ENCODE measurements at regions not wholly inside any gene's neighbourhood (a gene's known extent, or its start where the extent isn't known, plus 50 kb on each side); places are given as distances from the start of the nearest gene placed in this dataset.

DNA sequence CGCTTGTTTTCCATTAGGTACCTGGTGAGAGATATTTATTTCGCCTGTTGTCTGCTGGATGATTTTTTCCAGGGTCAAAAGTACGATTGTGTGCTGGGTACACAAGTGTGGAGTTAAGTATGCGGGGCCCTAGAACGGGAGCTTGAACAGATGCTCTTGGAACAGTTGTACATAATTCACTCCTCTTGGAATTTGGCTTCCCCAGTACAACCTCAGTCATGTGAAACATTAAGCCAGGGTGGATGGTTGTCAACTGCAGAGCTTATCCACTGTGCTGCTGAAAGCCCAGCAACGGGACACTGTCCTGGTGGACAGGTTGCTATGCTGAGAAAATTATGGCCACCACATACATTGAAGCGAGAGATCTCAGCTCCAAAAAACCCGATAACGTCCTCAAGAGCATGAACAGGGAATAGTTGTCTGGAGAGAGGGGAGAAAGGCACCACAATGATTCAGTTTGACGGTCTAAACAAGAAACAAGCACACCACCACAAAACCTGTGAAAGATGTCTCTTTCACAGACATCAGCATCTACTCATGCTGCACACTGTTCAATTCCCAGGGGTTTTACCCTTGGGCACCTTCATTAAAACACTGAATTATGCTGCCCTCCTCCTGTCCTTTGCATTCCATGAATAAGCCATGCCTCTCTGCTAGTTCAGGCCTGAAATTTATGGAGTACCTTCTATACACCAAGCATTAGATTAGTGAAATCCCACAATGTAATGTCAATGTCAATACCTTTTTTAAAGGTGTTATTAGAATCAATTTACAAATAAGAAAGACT lies 176.8 kb upstream of the TRIB2 start:
- Histone ChIP-seq H3K4me2 (ENCODE audit: low read length) (no peak overlapping the region), H2AFZ (ENCODE audit: low read length) (no peak overlapping the region), H3K27ac (ENCODE audit: low read depth, low read length, poor library complexity, severe bottlenecking) (no peak overlapping the region), H3K9me2 (ENCODE audit: insufficient read depth, low read length) (no peaks in the 10 kb centered on the region), H3K9me3 (ENCODE audit: low read length) (no peaks in the 10 kb centered on the region), H3K36me3 (ENCODE audit: insufficient read depth, low read length) (no peaks in the 10 kb centered on the region), H3K79me2 (ENCODE audit: insufficient read depth, low read depth, low read length) (no peaks in the 10 kb centered on the region), H3K4me1 (ENCODE audit: insufficient read depth, low read length, poor library complexity, severe bottlenecking) (no peaks in the 10 kb centered on the region), H4K20me1 (ENCODE audit: insufficient read depth, low read length) (no peaks in the 10 kb centered on the region), H3K4me3 (ENCODE audit: low read depth, low read length, poor library complexity, severe bottlenecking) (no peak overlapping the region)
- DNase-seq (ENCODE audit: low spot score): no peak
- no TSS peak for BruUV-seq (replicated peaks)
- intact Hi-C loops (cut with micrococcal nuclease; ENCODE audit: unreplicated experiment): no loop called here
- CTCF ChIA-PET (ENCODE audit: unreplicated experiment): no interaction called here
- POLR2A ChIA-PET: interaction anchor here (1.1 kb wide), 1 partner anchor 9 kb away, joined by 5 read pairs; no protein-coding TSS in a partner anchor
- TF ChIP-seq, protein P1, sequence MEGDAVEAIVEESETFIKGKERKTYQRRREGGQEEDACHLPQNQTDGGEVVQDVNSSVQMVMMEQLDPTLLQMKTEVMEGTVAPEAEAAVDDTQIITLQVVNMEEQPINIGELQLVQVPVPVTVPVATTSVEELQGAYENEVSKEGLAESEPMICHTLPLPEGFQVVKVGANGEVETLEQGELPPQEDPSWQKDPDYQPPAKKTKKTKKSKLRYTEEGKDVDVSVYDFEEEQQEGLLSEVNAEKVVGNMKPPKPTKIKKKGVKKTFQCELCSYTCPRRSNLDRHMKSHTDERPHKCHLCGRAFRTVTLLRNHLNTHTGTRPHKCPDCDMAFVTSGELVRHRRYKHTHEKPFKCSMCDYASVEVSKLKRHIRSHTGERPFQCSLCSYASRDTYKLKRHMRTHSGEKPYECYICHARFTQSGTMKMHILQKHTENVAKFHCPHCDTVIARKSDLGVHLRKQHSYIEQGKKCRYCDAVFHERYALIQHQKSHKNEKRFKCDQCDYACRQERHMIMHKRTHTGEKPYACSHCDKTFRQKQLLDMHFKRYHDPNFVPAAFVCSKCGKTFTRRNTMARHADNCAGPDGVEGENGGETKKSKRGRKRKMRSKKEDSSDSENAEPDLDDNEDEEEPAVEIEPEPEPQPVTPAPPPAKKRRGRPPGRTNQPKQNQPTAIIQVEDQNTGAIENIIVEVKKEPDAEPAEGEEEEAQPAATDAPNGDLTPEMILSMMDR (conservative IDR thresholded peaks at IDR 0.05; ENCODE audit: low read length): no peak
- TF ChIP-seq EZH2phosphoT487 (IDR thresholded peaks at IDR 0.05; ENCODE audit: borderline replicate concordance, low read depth, low read length): no peak

DNA sequence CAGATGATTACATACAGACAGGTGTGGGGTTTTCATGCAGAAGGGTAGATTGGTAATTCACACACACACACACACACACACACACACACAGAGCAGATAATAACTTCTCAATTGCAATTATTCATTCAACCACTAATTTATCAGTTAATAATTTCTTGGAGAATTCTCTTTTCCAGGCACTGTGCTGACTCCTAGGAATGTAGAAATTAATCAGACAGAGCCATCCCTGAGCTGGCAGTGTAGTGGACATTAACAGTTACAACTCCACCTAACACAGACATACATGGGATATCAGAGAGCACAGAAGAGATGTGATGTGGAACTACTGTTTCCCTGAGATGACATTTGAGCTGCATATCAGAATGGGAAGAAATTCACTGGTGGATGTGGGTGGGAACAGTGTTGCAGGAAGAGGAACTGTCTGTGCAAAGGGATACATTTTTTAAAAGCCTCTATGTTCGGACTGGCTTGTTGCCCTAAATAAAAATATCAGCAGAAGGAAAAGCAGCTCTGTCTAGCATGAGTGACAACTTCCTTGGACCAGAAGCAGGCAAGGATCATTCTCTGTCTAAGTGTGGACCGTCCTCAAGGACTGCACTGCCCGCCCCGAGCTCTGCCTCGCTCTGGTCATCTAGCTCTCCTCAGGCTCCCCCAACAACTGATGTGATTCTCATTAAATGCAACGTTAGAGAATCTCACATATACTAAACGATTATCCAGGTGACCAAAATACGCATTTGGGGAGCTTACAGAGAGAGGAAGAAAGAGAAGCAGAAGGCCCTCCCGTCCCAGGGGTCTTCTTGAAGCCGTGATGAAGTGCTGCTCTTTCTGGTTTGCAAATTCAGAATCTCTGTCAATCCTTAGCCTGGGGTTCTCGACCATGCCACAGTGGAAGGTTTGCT lies 173.4 kb upstream of the TRIB2 start:
- H2AFZ ChIP-seq (ENCODE audit: low read length): no peak overlapping the region
- no peaks in the 10 kb centered on the region for H3K36me3 ChIP-seq (ENCODE audit: insufficient read depth, low read length)
- H3K4me3 ChIP-seq (ENCODE audit: low read depth, low read length, poor library complexity, severe bottlenecking): no peak overlapping the region
- ChIA-PET POLR2A (interaction anchor here (0.5 to 1.1 kb wide), 2 partner anchors 11 to 22 kb away, joined by 3 read pairs; no protein-coding TSS in a partner anchor), CTCF (ENCODE audit: unreplicated experiment) (no interaction called here)
- H3K4me1 ChIP-seq (ENCODE audit: insufficient read depth, low read length, poor library complexity, severe bottlenecking): no peaks in the 10 kb centered on the region
- no peak overlapping the region for H3K4me2 ChIP-seq (ENCODE audit: low read length)
- H3K79me2 ChIP-seq (ENCODE audit: insufficient read depth, low read depth, low read length): no peaks in the 10 kb centered on the region
- no peaks in the 10 kb centered on the region for H4K20me1 ChIP-seq (ENCODE audit: insufficient read depth, low read length)
- TF ChIP-seq, protein P1 (conservative IDR thresholded peaks at IDR 0.05; ENCODE audit: low read length): no peak
- TF ChIP-seq EZH2phosphoT487 (IDR thresholded peaks at IDR 0.05; ENCODE audit: borderline replicate concordance, low read depth, low read length): no peak
- H3K27ac ChIP-seq (ENCODE audit: low read depth, low read length, poor library complexity, severe bottlenecking): no peak overlapping the region
- no TSS peak for BruUV-seq (replicated peaks)
- no peaks in the 10 kb centered on the region for H3K9me3 ChIP-seq (ENCODE audit: low read length)
- no peaks in the 10 kb centered on the region for H3K9me2 ChIP-seq (ENCODE audit: insufficient read depth, low read length)
- no peak for DNase-seq (ENCODE audit: low spot score)
- intact Hi-C loops (cut with micrococcal nuclease; ENCODE audit: unreplicated experiment): no loop called here
